SK-N-SH (cell line): ENCODE measurements at regions not wholly inside any gene's neighbourhood (a gene's known extent, or its start where the extent isn't known, plus 50 kb on each side); places are given as distances from the start of the nearest gene placed in this dataset.

Experiments
- CTCF ChIA-PET: fragments of 300-600, 350-600 bp; formaldehyde crosslinking; extraction: SDS; loops from one replicate; lab custom pipeline; 2021; lab: Yijun Ruan, JAX
- POLR2A ChIA-PET: fragments of 350-600 bp; sonication (Branson Sonifier 250); formaldehyde crosslinking; extraction: SDS; loops from one replicate; lab custom pipeline; 2020; ENCODE audit warnings: antibody characterized with exemption, inconsistent platforms; lab: Yijun Ruan, JAX
- DNase-seq: peaks from one replicate; pipeline ENCODE4 v3.0.0; 2012
- H2AFZ ChIP-seq: fragments of 200-600 bp; sonication (generic); 2 replicates; pipeline ENCODE4 v1.8.1; 2016; ENCODE audit warnings: antibody characterized with exemption, mild to moderate bottlenecking, low read depth
- H3F3A ChIP-seq: fragments of 200-600 bp; sonication (generic); replicated peaks from 2 replicates; pipeline ENCODE3; 2016; ENCODE audit warnings: antibody characterized with exemption, mild to moderate bottlenecking; ENCODE audit not compliant: insufficient read depth
- H3K27ac ChIP-seq, 2 experiments: fragments of 200-500 bp in 1 of 2; fragments of 200-600 bp in 1 of 2; sonication (Bioruptor generic) in 1 of 2; sonication (generic), shearing (Covaris generic) in 1 of 2; 2 replicates each; pipeline versions ENCODE4 v1.5.1 to v1.6.1; 2014 to 2016; ENCODE audit warnings: low read depth in 2 of 2, inconsistent platforms in 1 of 2, low read length in 1 of 2, mild to moderate bottlenecking in 1 of 2, mixed read lengths in 1 of 2
- H3K27me3 ChIP-seq: fragments of 200-600 bp; sonication (generic), shearing (Covaris generic); 2 replicates; pipeline ENCODE4 v1.6.1; 2016; ENCODE audit warnings: mixed run types; ENCODE audit not compliant: insufficient read depth
- H3K36me3 ChIP-seq, 2 experiments: fragments of 200-500 bp in 1 of 2; fragments of 200-600 bp in 1 of 2; sonication (Bioruptor generic) in 1 of 2; sonication (generic) in 1 of 2; replicated peaks in 1 of 2; 2 replicates each; pipeline versions ENCODE3 to v1.5.1; 2014 to 2016; ENCODE audit warnings: low read length in 1 of 2, mild to moderate bottlenecking in 1 of 2; ENCODE audit not compliant: insufficient read depth in 2 of 2, control insufficient read depth in 1 of 2
- H3K4me1 ChIP-seq, 2 experiments: fragments of 200-500 bp in 1 of 2; fragments of 200-600 bp in 1 of 2; sonication (Bioruptor generic) in 1 of 2; sonication (generic), shearing (Covaris generic) in 1 of 2; 2 replicates each; pipeline versions ENCODE4 v1.5.1 to v1.6.1; 2014 to 2016; ENCODE audit warnings: low read depth in 1 of 2, low read length in 1 of 2, mixed run types in 1 of 2; ENCODE audit not compliant: insufficient read depth in 2 of 2, control insufficient read depth in 1 of 2
- H3K4me2 ChIP-seq: fragments of 200-600 bp; sonication (generic), shearing (Covaris generic); 2 replicates; pipeline ENCODE4 v1.6.1; 2017; ENCODE audit warnings: mixed run types
- H3K4me3 ChIP-seq, 2 experiments: fragments of 200-500 bp in 1 of 2; fragments of 200-600 bp in 1 of 2; sonication (Bioruptor generic) in 1 of 2; sonication (generic), shearing (Covaris generic) in 1 of 2; 2 replicates each; pipeline versions ENCODE4 v1.5.1 to v1.8.1; 2014 to 2016; ENCODE audit warnings: low read depth in 2 of 2, inconsistent platforms in 1 of 2, low read length in 1 of 2, mild to moderate bottlenecking in 1 of 2, mixed read lengths in 1 of 2, moderate library complexity in 1 of 2
- H3K79me2 ChIP-seq: fragments of 200-600 bp; sonication (generic); 2 replicates; pipeline ENCODE4 v1.8.1; 2017; ENCODE audit warnings: mild to moderate bottlenecking; ENCODE audit not compliant: insufficient read depth
- H3K9ac ChIP-seq: fragments of 200-600 bp; sonication (generic); 2 replicates; pipeline ENCODE4 v1.6.1; 2017; ENCODE audit warnings: mixed run types
- H3K9me2 ChIP-seq: fragments of 200-600 bp; sonication (generic); 2 replicates; pipeline ENCODE4 v1.6.1; 2017; ENCODE audit warnings: mixed run types
- H3K9me3 ChIP-seq: fragments of 200-600 bp; sonication (generic); 2 replicates; pipeline ENCODE4 v1.6.1; 2017; ENCODE audit warnings: mixed run types, mild to moderate bottlenecking, moderate library complexity
- H4K20me1 ChIP-seq: fragments of 200-600 bp; sonication (generic); 2 replicates; pipeline ENCODE4 v1.6.1; 2017; ENCODE audit warnings: mild to moderate bottlenecking, mixed run types; ENCODE audit not compliant: insufficient read depth
- CHD2 ChIP-seq: fragments of 150-350 bp; IDR thresholded peaks from 2 replicates; pipeline ENCODE4 v1.6.1; 2018; ENCODE audit warnings: low read length; ENCODE audit not compliant: partially characterized antibody
- FOSL2 ChIP-seq: IDR thresholded peaks from 2 replicates; pipeline ENCODE4 v1.4.0; 2012; ENCODE audit warnings: low read depth, mild to moderate bottlenecking, moderate library complexity, borderline replicate concordance
- GABPA ChIP-seq: IDR thresholded peaks from 2 replicates; pipeline ENCODE4 v1.4.0; 2012; ENCODE audit warnings: low read depth, mild to moderate bottlenecking
- GATA2 ChIP-seq: sonication (generic); formaldehyde crosslinking; IDR thresholded peaks from 2 replicates; pipeline ENCODE4 v1.5.0; 2020; ENCODE audit warnings: mild to moderate bottlenecking, missing genetic modification reagents
- MXI1 ChIP-seq: IDR thresholded peaks from 2 replicates; pipeline ENCODE4 v1.6.1; 2012; ENCODE audit warnings: mild to moderate bottlenecking, low read depth, low read length, improper control_type of control experiment
- NFIC ChIP-seq: IDR thresholded peaks from 2 replicates; pipeline ENCODE4 v1.4.0; 2012; ENCODE audit warnings: borderline replicate concordance
- PBX3 ChIP-seq: IDR thresholded peaks from 2 replicates; pipeline ENCODE4; 2012
- TAF1 ChIP-seq: IDR thresholded peaks from 2 replicates; pipeline ENCODE4 v1.6.1; 2012; ENCODE audit warnings: low read depth, mild to moderate bottlenecking, low read length, moderate library complexity, borderline replicate concordance
- TCF12 ChIP-seq: IDR thresholded peaks from 2 replicates; pipeline ENCODE4 v1.4.0; 2012
- TEAD4 ChIP-seq: IDR thresholded peaks from 2 replicates; pipeline ENCODE4 v1.4.0; 2012; ENCODE audit warnings: mild to moderate bottlenecking, borderline replicate concordance; ENCODE audit not compliant: insufficient read depth
- USF1 ChIP-seq: IDR thresholded peaks from 2 replicates; pipeline ENCODE4 v1.4.0; 2012; ENCODE audit warnings: low read depth, borderline replicate concordance
- USF2 ChIP-seq: fragments of 150-350 bp; IDR thresholded peaks from 2 replicates; pipeline ENCODE4 v1.6.1; 2017; ENCODE audit warnings: antibody characterized with exemption, low read length, low read depth, borderline replicate concordance
- YY1 ChIP-seq: IDR thresholded peaks from 2 replicates; pipeline ENCODE4 v1.4.0; 2012; ENCODE audit warnings: low read depth, mild to moderate bottlenecking
- ZBTB33 ChIP-seq: IDR thresholded peaks from 2 replicates; pipeline ENCODE4 v1.4.0; 2012; ENCODE audit warnings: low read depth, borderline replicate concordance
- WGBS: methylation state at CpG from one replicate; pipeline ENCODE4 v1.1.6; 2017; ENCODE audit warnings: low lambda C conversion rate; 5-methylcytosine and 5-hydroxymethylcytosine counted together

- DNase-seq = no peak
- no peaks in the 10 kb centered on the region for H3K36me3 ChIP-seq
- TF ChIP-seq USF2 (no peak), NFIC (no peak), TAF1 (no peak), FOSL2 (no peak), PBX3 (no peak), TCF12 (no peak), GATA2 (no peak), USF1 (no peak), CHD2 (no peak), ZBTB33 (no peak), MXI1 (no peak), TEAD4 (no peak)
- H3K9me2 ChIP-seq = no peaks in the 10 kb centered on the region
- no peaks in the 10 kb centered on the region for H4K20me1 ChIP-seq
- no peaks in the 10 kb centered on the region for H3K27me3 ChIP-seq
- H3F3A ChIP-seq = no peaks in the 10 kb centered on the region
- no peak overlapping the region for H3K27ac ChIP-seq
- no peaks in the 10 kb centered on the region for H3K4me1 ChIP-seq
- no peak overlapping the region for H3K4me3 ChIP-seq
- H3K9me3 ChIP-seq = no peaks in the 10 kb centered on the region
- CTCF ChIA-PET = interaction anchor here (0.7 to 2.3 kb wide), 2 partner anchors 327 to 330 kb away, joined by 3 to 7 read pairs; no protein-coding TSS in a partner anchor
- WGBS = 52% methylated on average over 3 of the region's 3 CpGs
- no peaks in the 10 kb centered on the region for H3K79me2 ChIP-seq
- no peak overlapping the region for H3K4me2 ChIP-seq
- no peak overlapping the region for H3K9ac ChIP-seq
- H2AFZ ChIP-seq = no peak overlapping the region
- POLR2A ChIA-PET = no interaction called here
Observed at GRCh38 chr11:130761560-130762220, 154.6 kb downstream of the SNX19 start.

- H4K20me1 ChIP-seq = no peaks in the 10 kb centered on the region
- TF ChIP-seq GABPA (no peak), YY1 (no peak)
- no peaks in the 10 kb centered on the region for H3K9me3 ChIP-seq
- H3F3A ChIP-seq = no peaks in the 10 kb centered on the region
- no peaks in the 10 kb centered on the region for H3K9me2 ChIP-seq
- H3K27ac ChIP-seq = no peak overlapping the region
- H3K4me3 ChIP-seq = no peak overlapping the region
- DNase-seq = no peak
- no peaks in the 10 kb centered on the region for H3K27me3 ChIP-seq
- H3K4me2 ChIP-seq = no peak overlapping the region
- no peak overlapping the region for H2AFZ ChIP-seq
- ChIA-PET POLR2A (no interaction called here), CTCF (no interaction called here)
- no peak overlapping the region for H3K9ac ChIP-seq
- H3K79me2 ChIP-seq = no peaks in the 10 kb centered on the region
- H3K4me1 ChIP-seq = no peaks in the 10 kb centered on the region
- WGBS = 62% methylated on average over 5 of the region's 7 CpGs
- no peaks in the 10 kb centered on the region for H3K36me3 ChIP-seq
Observed at GRCh38 chr11:130762638-130763037, 153.6 kb downstream of the SNX19 start.
